CD8-positive, alpha-beta memory T cell (primary cell): ENCODE measurements at regions not wholly inside any gene's neighbourhood (a gene's known extent, or its start where the extent isn't known, plus 50 kb on each side); places are given as distances from the start of the nearest gene placed in this dataset.
"Not testable (repeated sequence)": the region's sequence is repeated elsewhere in the genome, so short reads cannot be mapped to it uniquely, and the experiment has no call there.

ENCODE experiments used
- CTCF ChIA-PET: fragments of 350-600 bp; sonication (Branson Sonifier 250); formaldehyde crosslinking; loops from one replicate; lab custom pipeline; 2021; ENCODE audit warnings: antibody characterized with exemption; lab: Charles Lee
- POLR2A ChIA-PET: fragments of 350-600 bp; sonication (Branson Sonifier 250); formaldehyde crosslinking; loops from one replicate; lab custom pipeline; 2021; ENCODE audit warnings: antibody characterized with exemption; lab: Charles Lee
- DNase-seq, 5 donors: peaks; one replicate each; pipeline versions ENCODE4 v3.0.0 to v3.0.0-alpha.2; 2020 to 2022; ENCODE audit warnings: mixed read lengths in 1 of 5
- H3K27ac ChIP-seq: one replicate; pipeline ENCODE4 v1.7.0; 2013; ENCODE audit warnings: low read depth, mild to moderate bottlenecking, low read length, moderate library complexity
- H3K27me3 ChIP-seq: 2 replicates; pipeline ENCODE4 v1.7.0; 2013; ENCODE audit warnings: low read length, mild to moderate bottlenecking; ENCODE audit not compliant: insufficient read depth, poor library complexity, severe bottlenecking
- H3K36me3 ChIP-seq: 2 replicates; pipeline ENCODE4 v1.7.0; 2013; ENCODE audit warnings: mild to moderate bottlenecking, low read length, moderate library complexity; ENCODE audit not compliant: insufficient read depth
- H3K4me1 ChIP-seq: 2 replicates; pipeline ENCODE4 v1.7.0; 2013; ENCODE audit warnings: mild to moderate bottlenecking, low read length, moderate library complexity; ENCODE audit not compliant: insufficient read depth
- H3K4me3 ChIP-seq: 2 replicates; pipeline ENCODE4 v1.7.0; 2013; ENCODE audit warnings: mild to moderate bottlenecking, low read length
- H3K9me3 ChIP-seq: 2 replicates; pipeline ENCODE4 v1.7.0; 2013; ENCODE audit warnings: mild to moderate bottlenecking, low read length
- H3K27ac Mint-ChIP-seq, 8 donors: one replicate each; pipeline ENCODE4 v1.8.0; 2020 to 2021; ENCODE audit warnings: mixed read lengths in 8 of 8, mild to moderate bottlenecking in 6 of 8, inconsistent platforms in 3 of 8, moderate library complexity in 3 of 8
- H3K27me3 Mint-ChIP-seq, 2 donors: one replicate each; pipeline ENCODE4 v1.8.0; 2020 to 2021; ENCODE audit warnings: mixed read lengths in 2 of 2, mild to moderate bottlenecking in 1 of 2, moderate library complexity in 1 of 2
- H3K36me3 Mint-ChIP-seq, 3 donors: one replicate each; pipeline ENCODE4 v1.8.0; 2020 to 2021; ENCODE audit warnings: mixed read lengths in 3 of 3, inconsistent platforms in 1 of 3, mild to moderate bottlenecking in 1 of 3
- H3K4me1 Mint-ChIP-seq, 3 donors: one replicate each; pipeline ENCODE4 v1.8.0; 2020 to 2021; ENCODE audit warnings: mixed read lengths in 3 of 3, inconsistent platforms in 1 of 3, mild to moderate bottlenecking in 1 of 3
- H3K4me3 Mint-ChIP-seq, 7 donors: one replicate each; pipeline ENCODE4 v1.8.0; 2020 to 2021; ENCODE audit warnings: mixed read lengths in 7 of 7, mild to moderate bottlenecking in 6 of 7, moderate library complexity in 4 of 7, inconsistent platforms in 2 of 7
- H3K9me3 Mint-ChIP-seq, 5 donors: one replicate each; pipeline ENCODE4 v1.8.0; 2020 to 2022; ENCODE audit warnings: mixed read lengths in 5 of 5, mild to moderate bottlenecking in 3 of 5, moderate library complexity in 2 of 5, inconsistent platforms in 1 of 5

DNA sequence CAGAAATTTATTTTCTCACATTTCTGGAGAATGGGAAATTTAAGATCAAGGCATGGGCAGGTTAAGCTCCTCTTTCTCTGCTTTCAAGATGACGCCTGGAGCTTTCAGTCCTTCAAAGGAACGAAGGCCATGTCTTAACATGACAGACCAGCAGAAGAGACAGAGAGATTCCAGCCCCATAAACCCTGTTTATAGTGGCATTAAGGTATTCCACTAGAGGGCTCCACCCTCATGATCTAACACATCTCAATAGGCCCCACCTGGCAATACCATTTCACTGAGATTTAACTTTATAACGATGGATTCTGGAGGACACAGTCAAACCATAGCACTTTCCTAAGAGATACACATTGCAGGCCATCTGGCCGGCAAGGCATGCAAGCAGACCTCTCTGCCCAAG, 1406.1 kb downstream of the RPIA start:
- H3K27ac Mint-ChIP-seq, H3K27ac ChIP-seq, H3K4me1 ChIP-seq, H3K9me3 Mint-ChIP-seq, H3K36me3 ChIP-seq, H3K4me1 Mint-ChIP-seq, CTCF ChIA-PET, H3K4me3 Mint-ChIP-seq, POLR2A ChIA-PET, H3K27me3 Mint-ChIP-seq, DNase-seq, H3K36me3 Mint-ChIP-seq, H3K27me3 ChIP-seq, H3K9me3 ChIP-seq, H3K4me3 ChIP-seq: not testable (repeated sequence)

DNA sequence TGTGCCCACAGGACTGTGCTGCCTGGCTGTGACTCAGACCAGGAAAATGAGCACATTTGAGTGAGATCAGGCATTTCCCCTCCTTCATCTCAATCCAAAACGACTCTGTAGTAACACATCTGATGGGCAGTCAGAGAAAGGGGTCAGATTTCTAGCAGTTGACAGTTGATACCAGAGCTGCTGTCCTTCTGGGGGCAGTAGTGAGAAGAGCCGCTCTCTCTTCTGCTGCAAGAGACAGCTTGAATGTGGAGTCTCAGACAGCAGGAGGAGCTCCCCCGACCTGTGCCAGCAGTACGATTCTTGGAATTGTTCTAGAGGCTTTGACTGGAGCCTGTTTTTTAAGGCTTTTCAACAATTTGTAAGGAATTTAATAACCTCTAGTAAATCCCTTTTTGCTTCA, 1413.7 kb downstream of the RPIA start:
- H3K9me3 ChIP-seq, H3K36me3 Mint-ChIP-seq, H3K4me3 Mint-ChIP-seq, H3K36me3 ChIP-seq, CTCF ChIA-PET, H3K4me1 ChIP-seq, H3K27ac Mint-ChIP-seq, H3K27me3 ChIP-seq, POLR2A ChIA-PET, H3K9me3 Mint-ChIP-seq, H3K4me1 Mint-ChIP-seq, H3K4me3 ChIP-seq, H3K27ac ChIP-seq, DNase-seq, H3K27me3 Mint-ChIP-seq: not testable (repeated sequence)

GRCh38 chr2:90123409-90123808, 1431.9 kb downstream of the RPIA start:
- DNase-seq, POLR2A ChIA-PET, H3K36me3 Mint-ChIP-seq, H3K27me3 Mint-ChIP-seq, H3K27ac Mint-ChIP-seq, H3K4me1 ChIP-seq, H3K9me3 ChIP-seq, H3K4me3 ChIP-seq, H3K36me3 ChIP-seq, H3K4me1 Mint-ChIP-seq, H3K27me3 ChIP-seq, H3K4me3 Mint-ChIP-seq, H3K27ac ChIP-seq, H3K9me3 Mint-ChIP-seq, CTCF ChIA-PET: not testable (repeated sequence)

GRCh38 chr2:90139046-90139445, 1447.6 kb downstream of the RPIA start:
- H3K36me3 ChIP-seq, H3K27ac Mint-ChIP-seq, DNase-seq, H3K4me1 Mint-ChIP-seq, POLR2A ChIA-PET, H3K9me3 Mint-ChIP-seq, H3K4me3 ChIP-seq, H3K9me3 ChIP-seq, H3K4me1 ChIP-seq, H3K27me3 ChIP-seq, H3K36me3 Mint-ChIP-seq, CTCF ChIA-PET, H3K27ac ChIP-seq, H3K27me3 Mint-ChIP-seq, H3K4me3 Mint-ChIP-seq: not testable (repeated sequence)

- H3K27me3 Mint-ChIP-seq, H3K27me3 ChIP-seq, H3K36me3 Mint-ChIP-seq, CTCF ChIA-PET, H3K4me3 Mint-ChIP-seq, H3K4me1 Mint-ChIP-seq, H3K27ac Mint-ChIP-seq, H3K27ac ChIP-seq, POLR2A ChIA-PET, H3K36me3 ChIP-seq, H3K9me3 Mint-ChIP-seq, H3K4me1 ChIP-seq, DNase-seq, H3K4me3 ChIP-seq, H3K9me3 ChIP-seq: not testable (repeated sequence)
These were observed 1450.1 kb downstream of the RPIA start for GRCh38 chr2:90141558-90141957.

DNA sequence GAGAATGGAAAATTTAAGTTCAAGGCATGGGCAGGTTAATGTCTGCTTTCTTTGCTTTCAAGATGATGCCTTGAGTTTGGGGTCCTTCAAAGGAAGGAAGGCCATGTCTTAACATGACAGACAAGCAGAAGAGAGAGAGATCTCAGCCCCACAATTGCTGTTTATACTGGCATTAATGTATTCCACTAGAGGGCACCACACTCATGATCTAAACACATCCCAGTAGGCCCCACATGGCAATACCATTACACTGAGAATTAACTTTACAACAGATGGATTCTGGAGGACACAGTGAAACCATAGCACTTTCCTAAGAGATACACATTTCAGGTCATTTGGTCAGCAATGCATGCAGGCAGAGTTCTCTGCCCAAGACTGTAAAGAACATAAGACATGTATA, 1460.3 kb downstream of the RPIA start:
- POLR2A ChIA-PET, H3K27ac Mint-ChIP-seq, H3K36me3 Mint-ChIP-seq, H3K36me3 ChIP-seq, H3K9me3 Mint-ChIP-seq, H3K27ac ChIP-seq, H3K4me3 Mint-ChIP-seq, H3K9me3 ChIP-seq, H3K27me3 Mint-ChIP-seq, CTCF ChIA-PET, H3K4me1 Mint-ChIP-seq, H3K4me3 ChIP-seq, DNase-seq, H3K27me3 ChIP-seq, H3K4me1 ChIP-seq: not testable (repeated sequence)

DNA sequence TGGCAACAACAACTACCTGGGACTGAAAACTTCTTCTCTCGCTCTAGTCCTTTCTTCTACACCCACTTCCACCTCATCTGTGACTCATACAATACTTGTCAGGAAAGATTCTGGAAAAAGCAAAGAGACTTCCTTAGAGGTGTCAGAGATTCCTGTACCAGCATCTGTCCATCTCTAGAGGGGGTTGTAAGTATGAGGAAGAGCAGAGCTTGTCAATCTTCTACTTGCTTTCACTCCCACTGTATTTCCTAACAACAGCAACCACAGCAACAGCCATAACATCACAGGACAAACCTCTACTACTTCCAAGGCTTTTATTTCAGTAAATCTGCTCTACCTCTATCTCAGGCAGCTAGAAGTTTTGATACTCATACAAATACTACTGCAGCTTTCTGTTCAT, 1479.5 kb downstream of the RPIA start:
- POLR2A ChIA-PET, H3K27me3 ChIP-seq, H3K27ac ChIP-seq: not testable (repeated sequence)

GRCh38 chr2:90173081-90173480, 1481.6 kb downstream of the RPIA start:
- H3K4me1 Mint-ChIP-seq, H3K4me3 ChIP-seq, H3K27me3 Mint-ChIP-seq, CTCF ChIA-PET, H3K27ac ChIP-seq, H3K4me1 ChIP-seq, H3K27ac Mint-ChIP-seq, POLR2A ChIA-PET, H3K9me3 ChIP-seq, H3K36me3 Mint-ChIP-seq, H3K36me3 ChIP-seq, H3K27me3 ChIP-seq, DNase-seq, H3K4me3 Mint-ChIP-seq, H3K9me3 Mint-ChIP-seq: not testable (repeated sequence)

More for the DNA sequence above, 1479.5 kb downstream of the RPIA start:
- DNase-seq, H3K4me3 Mint-ChIP-seq, H3K4me1 ChIP-seq, H3K9me3 Mint-ChIP-seq, H3K36me3 ChIP-seq, H3K9me3 ChIP-seq, H3K36me3 Mint-ChIP-seq, H3K4me3 ChIP-seq, H3K4me1 Mint-ChIP-seq, H3K27me3 Mint-ChIP-seq, H3K27ac Mint-ChIP-seq, CTCF ChIA-PET: not testable (repeated sequence)

DNA sequence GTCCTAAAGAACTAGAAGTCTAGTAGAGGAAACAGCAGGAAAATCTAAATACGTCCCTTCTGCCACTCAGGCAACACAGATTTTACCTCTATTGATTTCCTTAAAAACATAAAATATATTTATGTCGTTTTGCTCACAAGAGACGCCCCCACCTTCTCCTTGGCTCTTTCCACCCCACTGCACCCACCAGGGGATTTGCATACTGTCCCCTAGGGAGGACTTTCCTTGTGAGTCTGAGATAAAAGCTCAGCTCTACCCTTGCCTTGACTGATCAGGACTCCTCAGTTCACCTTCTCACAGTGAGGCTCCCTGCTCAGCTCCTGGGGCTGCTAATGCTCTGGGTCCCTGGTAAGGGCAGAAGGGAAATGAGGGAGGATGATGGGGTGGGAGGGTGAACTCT, 1488.1 kb downstream of the RPIA start:
- POLR2A ChIA-PET = not testable (repeated sequence)

More for the DNA sequence above, 1488.1 kb downstream of the RPIA start:
- H3K4me3 Mint-ChIP-seq, H3K9me3 Mint-ChIP-seq, DNase-seq, H3K36me3 Mint-ChIP-seq, H3K9me3 ChIP-seq, H3K4me1 Mint-ChIP-seq, H3K27ac Mint-ChIP-seq, H3K27ac ChIP-seq, CTCF ChIA-PET, H3K27me3 ChIP-seq, H3K27me3 Mint-ChIP-seq, H3K4me1 ChIP-seq, H3K36me3 ChIP-seq, H3K4me3 ChIP-seq: not testable (repeated sequence)
